Lung microvascular endothelial cell (primary cell): ENCODE measurements at regions not wholly inside any gene's neighbourhood (a gene's known extent, or its start where the extent isn't known, plus 50 kb on each side); places are given as distances from the start of the nearest gene placed in this dataset.

Experiments
- DNase-seq, 2 donors: peaks; one replicate each; pipeline versions ENCODE4 v3.0.0 to v3.0.0-alpha.2; 2010; ENCODE audit warnings: low read depth in 2 of 2

DNA sequence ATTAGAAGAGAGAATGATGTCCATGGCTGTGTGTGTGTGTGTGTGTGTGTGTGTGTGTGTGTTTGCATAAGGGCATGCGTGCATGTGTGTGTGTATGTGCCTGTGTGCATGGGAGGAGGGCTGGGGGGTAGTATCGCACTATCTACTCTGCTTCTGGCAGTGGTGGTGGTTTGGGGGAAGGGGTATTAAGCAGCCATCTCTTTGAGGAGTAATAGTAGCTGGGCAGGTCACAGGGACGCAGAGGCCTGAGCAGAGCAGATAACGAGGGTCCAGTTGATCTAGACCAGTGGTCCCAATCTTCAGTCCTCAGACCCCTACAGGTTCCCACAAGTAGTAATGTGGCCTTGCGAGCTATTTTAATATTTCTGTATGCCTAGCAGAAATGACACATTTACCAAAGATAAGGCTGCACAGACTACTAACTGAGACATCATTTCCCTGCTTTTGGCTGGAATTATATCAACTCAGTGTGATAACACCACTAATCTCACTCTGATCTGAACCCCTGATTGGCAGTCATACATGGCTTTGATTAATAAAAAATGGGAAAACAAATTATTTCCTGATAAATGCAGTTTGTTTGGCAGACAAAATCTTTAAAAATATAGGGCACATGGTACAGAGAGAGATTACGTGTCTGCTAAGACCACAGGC lies 354.3 kb downstream of the BUD13 start:
- no peak for DNase-seq

DNA sequence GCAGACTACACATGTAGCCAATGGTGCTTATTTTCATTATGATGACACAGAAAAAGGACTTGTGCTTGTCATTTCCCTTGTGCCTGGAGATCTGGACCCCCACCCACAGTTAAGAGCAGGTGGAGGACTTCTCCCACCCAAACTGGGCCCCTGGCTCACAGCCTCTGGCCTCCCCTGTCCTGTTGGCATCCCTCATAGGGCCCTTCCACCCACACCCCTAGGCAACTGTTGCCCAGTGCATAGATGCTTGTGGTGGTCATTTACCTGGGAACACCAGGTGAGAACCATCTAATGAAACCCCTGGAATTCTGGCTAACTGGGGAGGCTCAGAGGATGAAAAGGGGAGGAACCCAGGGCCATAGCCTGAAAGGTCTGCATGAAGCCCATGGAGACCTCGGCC lies 355.9 kb downstream of the BUD13 start:
- no peak for DNase-seq

DNA sequence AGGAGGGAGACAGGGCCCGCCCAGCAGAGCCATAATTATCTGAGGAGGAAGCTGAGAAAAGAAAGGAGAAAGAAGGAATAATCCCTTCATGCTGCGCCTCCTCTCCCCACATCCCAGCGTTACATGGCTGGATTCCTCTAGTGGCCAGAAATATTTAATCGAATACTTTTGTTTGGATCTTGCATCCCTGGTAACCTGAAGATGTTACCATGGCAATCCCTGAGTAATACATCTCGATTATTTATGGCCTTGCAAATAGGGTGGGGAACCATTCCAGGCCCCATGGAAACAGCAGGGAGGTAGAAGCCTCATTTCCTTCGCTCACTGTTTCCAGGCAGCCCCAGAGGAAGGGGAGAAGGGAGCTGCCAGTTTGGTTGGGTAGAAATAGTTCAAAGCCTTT lies 357.7 kb downstream of the BUD13 start:
- DNase-seq: peak; percentile 10 to 35

DNA sequence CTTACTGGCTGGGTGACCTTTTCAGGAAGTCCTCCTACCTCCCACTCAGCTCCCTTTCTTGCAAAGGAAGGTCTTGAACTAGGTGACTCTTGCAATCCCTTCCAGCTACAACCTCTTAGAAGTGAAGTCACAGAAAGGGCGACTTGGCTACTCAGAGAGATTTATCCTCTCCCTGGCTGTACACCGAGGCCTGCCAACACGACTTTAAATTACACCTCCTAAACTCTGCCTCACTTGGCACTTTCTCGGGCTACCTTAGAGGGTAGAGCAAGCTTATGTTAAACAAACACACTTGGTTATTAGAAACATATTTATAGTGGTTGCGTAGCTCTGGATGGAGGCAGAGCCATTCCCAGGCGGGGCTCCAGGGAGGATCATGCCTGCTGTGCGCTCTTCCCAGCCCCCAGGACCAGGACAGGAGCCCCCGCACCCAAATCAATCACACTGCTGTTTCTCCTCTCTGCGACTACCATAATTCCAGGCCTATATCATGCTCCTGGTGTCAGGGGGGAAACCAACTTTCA lies 358.4 kb downstream of the BUD13 start:
- DNase-seq: no peak

DNA sequence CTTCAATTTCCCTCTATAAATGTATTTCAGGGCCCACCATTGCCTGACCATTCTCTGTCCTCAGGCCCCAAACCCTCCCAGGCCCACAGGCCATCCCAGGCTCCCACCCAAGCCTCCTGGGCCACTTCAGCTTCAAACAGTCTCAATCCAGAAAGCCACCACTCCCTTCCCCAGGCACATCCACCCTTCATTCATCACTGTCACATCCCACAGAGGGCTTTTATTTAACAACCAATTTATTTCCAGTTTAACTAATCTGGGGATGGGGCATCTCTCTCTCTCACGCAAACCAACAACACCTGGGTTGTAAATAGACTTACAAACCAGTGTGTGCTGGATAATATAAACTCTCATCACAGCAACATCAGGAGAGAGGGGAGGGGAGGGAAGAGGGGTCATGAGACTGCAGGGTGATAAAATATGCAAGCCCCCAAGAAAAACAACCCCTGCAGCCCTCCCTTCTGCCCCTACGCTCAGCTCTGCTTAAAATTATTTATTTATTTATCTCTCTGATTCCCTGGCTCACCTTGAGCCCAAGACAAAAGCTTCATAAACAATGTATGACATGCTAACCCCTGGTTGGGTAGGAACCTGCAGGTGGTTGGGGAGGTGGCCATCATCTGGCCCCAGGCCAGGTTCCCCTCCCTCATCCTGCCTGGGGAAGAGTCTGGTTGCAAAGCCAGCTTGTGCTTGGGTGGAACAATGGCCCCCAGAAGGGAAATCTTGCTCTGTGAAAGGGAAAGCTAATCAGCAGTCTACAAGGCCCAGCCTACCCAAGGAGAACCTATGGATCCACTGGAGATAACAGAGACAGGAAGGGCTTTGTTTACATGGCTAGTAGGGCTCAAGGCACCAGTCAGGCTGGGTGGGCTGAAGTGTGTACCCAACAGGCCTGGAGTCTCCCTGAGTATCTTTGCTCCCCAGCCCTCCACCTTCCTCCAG lies 359.2 kb downstream of the BUD13 start:
- no peak for DNase-seq

DNA sequence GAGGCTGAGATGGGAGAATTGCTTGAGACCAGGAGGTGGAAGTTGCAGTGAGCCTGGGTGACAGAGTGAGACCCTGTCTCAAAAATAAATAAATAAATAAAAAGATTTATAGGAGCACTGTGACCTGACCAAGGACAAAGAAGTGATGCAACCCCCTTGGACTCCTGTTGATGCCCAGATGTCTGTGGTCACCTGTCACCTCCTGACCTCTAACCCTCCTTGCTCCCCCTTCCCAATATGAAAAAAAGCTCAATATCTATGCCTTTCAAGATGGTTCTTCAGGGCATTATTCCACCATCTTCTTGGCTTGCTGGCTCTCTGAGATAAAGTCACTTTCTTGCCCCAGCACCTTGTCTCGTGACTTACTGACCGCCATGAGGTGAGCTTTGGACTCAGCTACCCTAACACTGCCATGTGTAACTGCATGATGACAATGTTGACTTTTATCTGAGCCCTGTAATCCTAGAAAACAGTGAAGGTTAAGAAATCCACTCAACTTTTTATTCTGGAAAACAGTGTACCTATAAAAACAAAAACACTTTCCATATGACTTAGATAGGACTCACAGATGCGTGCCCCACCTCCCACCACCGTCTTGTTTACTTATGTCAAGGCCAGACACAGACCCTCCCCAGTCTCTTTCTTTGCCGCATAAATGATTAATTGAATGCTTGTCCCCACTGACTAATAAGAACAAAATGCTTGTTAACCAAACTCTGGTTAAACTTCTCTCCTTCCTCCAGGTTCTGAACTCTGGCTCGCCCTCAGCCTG lies 360.5 kb downstream of the BUD13 start:
- peak in 1 of 2 donors; percentile 28 for DNase-seq

DNA sequence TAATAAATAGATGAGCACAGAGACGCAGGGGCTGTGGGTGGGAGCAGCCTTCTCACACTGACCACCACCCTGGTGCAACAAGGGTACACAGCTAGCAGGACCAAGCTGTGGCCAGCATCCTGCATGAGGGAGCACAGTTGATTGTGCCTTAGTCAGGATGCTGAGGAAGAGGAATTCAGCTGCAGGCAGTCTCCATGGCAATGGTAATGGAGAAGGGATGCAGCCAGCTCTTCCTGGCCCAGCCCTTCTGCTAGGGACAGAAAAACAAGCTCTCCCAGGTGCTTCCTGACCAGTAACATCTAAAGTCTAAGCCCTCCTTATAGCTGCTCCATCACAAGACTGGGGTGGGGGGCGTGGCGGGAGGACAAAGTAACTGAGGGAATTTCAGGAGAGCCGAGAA lies 363.5 kb downstream of the BUD13 start:
- peak in 1 of 2 donors; percentile 29 for DNase-seq

DNA sequence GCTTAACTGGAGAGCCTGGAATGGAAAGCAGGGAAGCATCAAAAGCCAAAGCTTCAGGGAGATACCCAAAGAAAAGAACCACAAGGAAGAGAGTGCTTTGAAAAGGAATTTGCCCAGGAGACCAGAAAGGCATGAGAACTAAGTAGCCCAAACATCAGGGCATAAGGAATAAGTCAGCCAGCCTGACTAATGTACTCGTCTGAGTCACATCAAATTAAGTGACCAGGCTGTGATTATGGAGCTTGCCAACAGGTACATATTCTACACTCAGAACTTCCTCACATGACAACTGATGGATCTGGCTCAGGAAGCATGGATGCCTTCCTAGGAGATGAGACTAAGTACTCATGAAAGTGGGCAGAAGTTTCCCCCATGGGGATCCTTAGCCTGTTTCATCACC lies 366.7 kb downstream of the BUD13 start:
- DNase-seq: no peak

DNA sequence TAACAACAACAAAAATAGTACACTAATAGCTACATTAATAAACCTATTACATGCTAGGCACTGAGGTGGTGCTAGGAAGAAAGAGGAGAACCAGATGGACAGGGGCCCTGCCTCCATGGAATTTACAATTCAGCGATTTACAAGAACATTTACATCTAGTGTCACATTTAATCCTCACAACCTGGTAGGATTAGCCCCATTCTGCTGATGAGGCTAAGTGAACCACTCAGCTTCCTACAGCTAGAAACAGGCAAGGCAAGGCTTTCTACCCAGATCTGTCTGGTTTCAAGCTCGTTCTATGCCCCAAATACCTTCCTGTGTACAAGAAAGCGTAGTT lies 368.4 kb downstream of the BUD13 start:
- DNase-seq: no peak

DNA sequence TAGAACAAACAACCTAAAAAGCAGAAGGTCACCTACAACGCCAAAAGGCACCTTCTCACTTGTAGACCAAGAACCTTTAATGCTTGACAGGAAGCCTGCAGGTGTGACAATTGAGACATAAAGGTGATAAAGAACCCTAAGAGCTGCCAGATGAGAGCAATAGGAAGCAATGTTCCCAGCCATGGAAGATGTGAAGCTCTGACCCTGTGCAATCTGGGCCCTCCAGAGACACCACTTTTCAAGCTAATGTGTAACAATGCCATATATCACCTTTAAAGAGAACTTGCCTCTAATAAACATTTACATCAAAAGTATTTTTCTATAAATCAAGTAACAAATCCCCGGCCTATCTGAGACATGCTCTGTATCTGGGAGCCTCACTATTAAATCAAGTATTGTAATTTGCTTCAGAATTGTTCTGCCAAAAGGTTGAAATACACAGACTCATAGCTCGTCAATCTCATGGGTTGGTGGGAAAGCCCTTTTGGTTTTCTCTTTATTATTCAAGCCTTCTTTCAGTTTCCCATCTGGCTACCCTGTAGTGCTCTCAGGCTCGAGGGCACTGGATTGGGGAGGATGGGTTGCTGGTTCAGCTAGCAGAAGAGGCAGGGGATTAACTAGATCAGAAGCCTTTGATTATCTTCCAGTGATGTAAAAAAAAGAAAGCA lies 368.9 kb downstream of the BUD13 start:
- DNase-seq: no peak

DNA sequence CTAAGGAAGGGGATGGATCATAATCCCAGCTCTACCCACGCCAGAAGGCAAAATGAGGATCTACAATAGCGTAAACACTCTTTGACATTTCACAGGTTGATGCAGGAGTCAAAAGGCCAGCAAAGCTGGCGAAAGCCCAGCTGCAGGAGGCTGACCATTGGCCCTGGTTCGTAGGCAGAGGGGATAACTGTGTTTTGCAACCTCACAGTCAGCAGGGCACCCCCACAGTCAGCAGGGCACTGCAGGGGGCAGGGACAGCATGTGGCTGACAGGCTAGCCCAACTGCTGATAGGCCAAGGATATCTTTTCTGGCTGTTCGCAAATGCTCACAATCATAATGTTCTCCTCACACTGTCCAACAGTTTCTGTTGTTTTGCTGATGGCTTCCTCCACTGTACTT lies 372.7 kb downstream of the BUD13 start:
- no peak for DNase-seq

DNA sequence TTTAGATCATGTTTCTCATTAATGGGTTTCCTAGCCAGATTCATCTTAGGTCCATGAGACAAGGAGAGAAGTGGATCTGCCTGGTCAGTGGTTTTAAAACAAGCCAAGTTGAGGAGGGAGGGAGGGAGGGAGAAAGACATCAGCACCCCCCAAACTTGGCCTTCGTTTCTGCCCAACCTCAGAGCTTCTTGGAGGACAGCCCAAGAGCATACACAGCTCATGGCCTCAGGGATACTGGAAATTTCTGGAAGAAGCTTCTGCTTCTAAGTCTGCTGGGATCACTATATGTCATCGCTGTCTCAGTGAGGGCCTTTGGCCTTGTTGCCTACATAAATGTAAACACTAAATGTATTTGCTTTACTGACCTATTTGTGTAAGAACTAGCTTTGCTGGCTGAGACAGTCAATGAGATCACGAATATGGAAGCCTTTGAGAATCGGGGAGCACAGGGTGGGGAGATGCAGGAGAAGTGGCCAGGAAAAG lies 375.1 kb downstream of the BUD13 start:
- no peak for DNase-seq

DNA sequence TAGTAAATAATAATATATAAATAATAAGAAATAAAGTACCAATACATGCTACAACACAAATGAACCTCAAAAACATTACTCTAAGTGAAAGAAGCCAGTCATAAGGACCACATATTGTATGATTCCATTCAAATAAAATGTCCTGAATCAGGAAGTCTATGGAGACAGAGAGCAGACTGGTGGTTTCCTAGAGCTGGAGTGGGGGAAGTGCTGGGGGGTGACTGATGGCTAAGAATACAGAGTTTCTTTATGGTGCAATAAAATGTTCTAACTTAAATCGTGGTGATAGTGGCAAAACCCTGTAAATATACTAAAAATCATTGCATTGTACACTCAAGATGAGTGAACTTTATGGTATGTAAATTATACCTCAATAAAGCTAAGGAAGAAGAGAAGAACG lies 376.5 kb downstream of the BUD13 start:
- peak; percentile 64 to 86 for DNase-seq

DNA sequence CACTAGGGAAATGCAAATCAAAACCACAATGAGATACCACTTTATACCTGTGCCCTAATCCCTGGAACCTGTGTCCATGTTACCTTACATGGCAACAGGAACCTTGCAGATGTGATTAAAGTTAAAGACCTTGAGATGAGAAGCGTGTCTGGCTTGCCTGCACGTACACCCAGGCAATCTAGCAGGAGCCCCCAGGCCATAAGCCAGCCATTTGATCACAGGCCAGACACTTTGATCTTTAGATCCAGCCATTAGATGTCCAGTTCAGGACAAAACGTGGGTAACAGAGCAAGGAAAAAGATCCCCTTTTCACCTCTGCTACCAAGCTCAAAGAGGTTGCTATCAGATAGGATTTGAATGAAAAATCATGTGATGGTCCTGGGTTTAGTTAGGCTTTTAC lies 378.8 kb downstream of the BUD13 start:
- no peak for DNase-seq

DNA sequence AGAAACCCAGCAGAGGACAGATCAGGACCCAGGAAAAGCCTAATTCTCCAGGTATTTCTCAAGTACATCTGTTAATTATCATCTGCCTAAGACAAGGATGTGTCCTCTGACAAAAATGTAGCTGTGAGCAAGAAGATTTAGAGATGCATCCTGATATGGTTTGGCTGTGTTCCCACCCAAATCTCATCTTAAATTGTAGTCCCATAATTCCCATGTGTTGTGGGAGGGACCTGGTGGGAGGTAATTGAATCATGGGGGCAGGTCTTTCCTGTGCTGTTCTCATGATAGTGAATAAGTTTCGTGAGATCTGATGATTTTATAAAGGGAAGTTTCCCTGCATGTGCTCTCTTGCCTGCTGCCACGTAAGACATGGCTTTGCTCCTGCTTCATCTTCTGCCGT lies 381.8 kb downstream of the BUD13 start:
- no peak for DNase-seq

DNA sequence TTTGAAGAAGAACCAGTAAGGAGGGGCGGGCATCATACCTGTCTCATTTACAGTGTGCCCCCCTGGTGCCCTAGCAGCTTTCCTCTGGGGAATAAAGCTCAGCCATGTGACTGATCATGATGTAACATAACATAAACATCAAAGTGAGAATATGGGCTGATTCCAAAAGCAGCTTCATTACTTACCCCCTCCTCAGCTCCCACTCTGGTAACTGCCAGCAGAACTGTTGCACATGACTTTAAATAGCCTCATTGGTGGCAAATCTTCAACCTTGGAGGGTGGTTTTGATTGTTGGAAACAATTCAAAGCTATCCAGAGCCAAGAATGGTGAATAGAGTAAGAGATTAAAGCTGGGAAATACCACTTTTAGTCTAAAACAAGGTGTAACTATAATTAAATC lies 384.6 kb downstream of the BUD13 start:
- no peak for DNase-seq

DNA sequence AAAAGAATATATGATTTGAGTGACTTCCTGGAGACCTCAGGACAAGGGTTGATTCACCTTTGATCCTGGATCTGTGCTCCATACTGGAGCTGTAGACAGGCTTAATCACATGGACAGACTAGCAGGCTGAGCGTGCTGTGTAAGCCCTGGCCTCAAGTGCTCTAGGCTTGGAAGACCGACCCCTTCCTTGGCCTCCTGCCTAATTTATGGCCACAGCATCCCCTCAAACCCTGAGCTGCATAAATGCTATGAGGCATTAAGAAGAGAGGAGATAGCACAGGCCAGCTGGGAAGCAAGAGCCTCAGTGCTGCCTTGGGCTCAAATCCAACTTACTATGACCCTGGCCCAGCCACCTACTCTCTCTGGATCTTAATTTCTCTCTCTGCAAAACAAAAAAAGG lies 385.1 kb downstream of the BUD13 start:
- DNase-seq: no peak

DNA sequence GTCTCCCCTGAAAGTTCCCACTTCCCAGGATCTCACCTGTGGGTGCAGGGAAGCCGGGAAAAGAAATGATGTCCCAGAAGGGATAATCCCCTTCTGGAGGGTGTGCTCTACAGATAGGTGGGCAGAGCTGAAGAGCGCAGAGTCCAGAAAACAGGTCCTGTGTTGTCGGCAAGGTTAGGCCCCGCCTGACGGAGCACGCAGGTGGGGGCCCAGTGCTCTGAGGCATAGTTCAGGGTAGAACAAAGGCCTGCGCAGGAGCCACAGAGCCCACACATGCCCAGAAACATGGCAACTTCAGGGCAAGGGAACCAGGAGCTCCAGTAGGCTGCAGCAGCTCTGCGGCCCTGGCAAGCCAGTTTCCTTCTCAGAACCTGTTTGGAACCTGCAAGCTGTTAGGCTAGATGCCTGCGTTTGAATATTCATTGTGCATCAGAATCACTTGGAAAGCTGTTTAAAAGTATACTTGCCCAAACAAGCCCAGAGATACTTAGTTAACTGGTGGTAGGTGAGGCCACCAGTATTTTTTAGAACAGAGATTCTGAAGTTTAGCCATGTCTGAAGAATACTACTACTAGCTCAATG lies 386.6 kb downstream of the BUD13 start:
- DNase-seq: no peak

DNA sequence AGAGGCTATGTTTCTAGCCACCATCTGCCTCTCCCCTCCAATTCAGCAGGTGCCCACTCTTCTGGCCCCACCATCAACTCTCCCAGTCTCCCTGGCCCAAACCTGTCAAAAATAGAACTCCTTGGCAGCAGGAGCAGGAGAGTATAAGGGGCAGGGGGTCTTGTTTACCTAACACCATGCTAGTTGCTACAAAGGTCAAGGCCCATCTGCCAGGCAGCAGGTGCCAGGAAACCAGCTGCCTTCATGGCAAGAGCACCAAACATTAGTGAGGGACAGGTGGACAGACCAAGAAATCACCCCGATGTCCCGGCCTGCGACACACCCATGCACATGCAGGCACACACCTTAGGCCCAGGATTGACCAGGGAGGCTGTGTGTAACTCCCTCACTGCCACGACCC lies 387.9 kb downstream of the BUD13 start:
- no peak for DNase-seq

DNA sequence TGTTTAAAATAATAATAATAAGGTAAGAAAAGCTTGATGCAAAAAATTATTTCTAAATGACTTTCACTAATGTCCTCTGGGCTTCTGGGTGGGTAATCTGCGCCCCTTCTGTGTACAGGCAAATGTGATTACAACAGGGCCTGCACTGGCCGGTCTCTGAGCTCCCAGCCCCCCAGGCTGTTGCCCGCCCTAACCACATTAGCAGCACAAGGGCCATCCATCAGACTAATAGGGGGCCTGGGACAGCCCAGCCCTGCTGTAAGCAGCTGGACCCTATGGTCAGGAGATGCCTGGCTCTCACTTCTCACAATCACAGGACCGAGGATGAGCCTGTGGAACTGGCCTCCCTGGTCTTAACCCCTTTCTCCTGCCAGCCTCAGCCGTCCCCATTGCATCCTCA lies 388.4 kb downstream of the BUD13 start:
- DNase-seq: no peak

DNA sequence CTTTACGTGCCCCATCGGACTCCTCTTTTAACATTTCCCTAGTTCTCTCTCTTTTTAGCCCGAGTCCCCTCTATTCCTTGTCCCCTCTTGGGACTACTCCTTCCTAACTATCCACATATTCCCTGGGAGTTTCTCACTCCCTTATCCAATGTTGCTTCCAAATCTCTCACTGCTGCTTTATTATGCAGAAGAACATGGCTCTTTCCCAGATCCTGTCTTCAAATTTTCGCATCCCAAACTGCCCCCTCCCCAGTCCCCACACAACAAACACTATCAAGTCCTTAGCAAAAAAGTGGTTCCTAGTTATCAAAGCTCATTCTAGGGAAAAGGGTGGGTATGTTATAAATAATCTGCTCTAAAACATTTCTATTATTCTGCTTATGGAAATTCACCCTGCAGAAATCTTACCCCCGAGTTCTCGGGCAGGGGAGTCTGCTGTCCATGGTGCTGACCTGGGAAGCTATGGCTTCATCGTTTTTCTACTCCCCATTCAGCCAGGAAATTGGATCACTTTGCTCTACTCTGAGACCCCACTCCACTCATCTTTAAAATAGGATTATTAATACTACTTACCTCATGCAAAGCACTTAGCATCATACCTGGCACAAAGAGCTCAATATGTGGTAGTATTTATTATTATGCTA lies 393.5 kb downstream of the BUD13 start:
- DNase-seq: peak; percentile 61 to 71
